Panc1 (cell line): ENCODE measurements at regions not wholly inside any gene's neighbourhood (a gene's known extent, or its start where the extent isn't known, plus 50 kb on each side); places are given as distances from the start of the nearest gene placed in this dataset.

Experiments
- CTCF ChIP-seq: fragments of 450-650 bp; IDR thresholded peaks from 2 replicates; pipeline ENCODE4 v1.5.1; 2017; ENCODE audit warnings: mild to moderate bottlenecking
- POLR2AphosphoS5 ChIP-seq: IDR thresholded peaks from 2 replicates; pipeline ENCODE4 v1.6.1; 2012; ENCODE audit warnings: mild to moderate bottlenecking, low read depth, low read length, moderate library complexity
- SIN3A ChIP-seq: IDR thresholded peaks from 2 replicates; pipeline ENCODE4 v1.6.1; 2012; ENCODE audit warnings: low read depth, mild to moderate bottlenecking, low read length, moderate library complexity, borderline replicate concordance; ENCODE audit not compliant: insufficient read depth
- TCF7L2 ChIP-seq: IDR thresholded peaks from 2 replicates; pipeline ENCODE4 v1.6.1; 2011; ENCODE audit warnings: mild to moderate bottlenecking, low read depth, low read length, inconsistent platforms
- TF ChIP-seq, protein P1 (sequence below), 2 experiments: IDR thresholded peaks; 2 replicates each; pipeline ENCODE4 v1.6.1; 2011 to 2012; ENCODE audit warnings: low read depth in 2 of 2, control low read depth in 1 of 2, low read length in 1 of 2, mild to moderate bottlenecking in 1 of 2, moderate library complexity in 1 of 2; ENCODE audit not compliant: insufficient read depth in 1 of 2

DNA sequence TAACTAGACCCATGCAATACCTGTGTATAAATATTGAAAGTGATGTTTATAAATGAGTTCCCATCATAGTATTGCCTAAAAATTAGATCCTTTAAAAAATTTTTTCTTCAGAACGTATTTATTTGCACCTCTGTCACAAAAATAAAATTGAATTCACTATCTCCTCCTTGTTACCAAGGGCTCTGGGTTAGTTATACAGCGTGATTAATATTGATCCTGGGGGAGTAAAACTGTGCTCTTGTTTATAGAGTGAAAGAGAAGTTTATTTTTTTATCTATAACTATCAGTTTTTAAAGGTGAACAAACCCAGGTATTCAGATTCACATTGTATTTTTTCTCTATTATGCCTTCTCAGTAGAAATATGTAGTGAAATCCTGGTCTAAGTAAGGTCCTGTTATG, 458.5 kb downstream of the CPS1 start:
- TF ChIP-seq CTCF (no peak), POLR2AphosphoS5 (no peak), SIN3A (no peak), TCF7L2 (no peak)
- TF ChIP-seq, protein P1, sequence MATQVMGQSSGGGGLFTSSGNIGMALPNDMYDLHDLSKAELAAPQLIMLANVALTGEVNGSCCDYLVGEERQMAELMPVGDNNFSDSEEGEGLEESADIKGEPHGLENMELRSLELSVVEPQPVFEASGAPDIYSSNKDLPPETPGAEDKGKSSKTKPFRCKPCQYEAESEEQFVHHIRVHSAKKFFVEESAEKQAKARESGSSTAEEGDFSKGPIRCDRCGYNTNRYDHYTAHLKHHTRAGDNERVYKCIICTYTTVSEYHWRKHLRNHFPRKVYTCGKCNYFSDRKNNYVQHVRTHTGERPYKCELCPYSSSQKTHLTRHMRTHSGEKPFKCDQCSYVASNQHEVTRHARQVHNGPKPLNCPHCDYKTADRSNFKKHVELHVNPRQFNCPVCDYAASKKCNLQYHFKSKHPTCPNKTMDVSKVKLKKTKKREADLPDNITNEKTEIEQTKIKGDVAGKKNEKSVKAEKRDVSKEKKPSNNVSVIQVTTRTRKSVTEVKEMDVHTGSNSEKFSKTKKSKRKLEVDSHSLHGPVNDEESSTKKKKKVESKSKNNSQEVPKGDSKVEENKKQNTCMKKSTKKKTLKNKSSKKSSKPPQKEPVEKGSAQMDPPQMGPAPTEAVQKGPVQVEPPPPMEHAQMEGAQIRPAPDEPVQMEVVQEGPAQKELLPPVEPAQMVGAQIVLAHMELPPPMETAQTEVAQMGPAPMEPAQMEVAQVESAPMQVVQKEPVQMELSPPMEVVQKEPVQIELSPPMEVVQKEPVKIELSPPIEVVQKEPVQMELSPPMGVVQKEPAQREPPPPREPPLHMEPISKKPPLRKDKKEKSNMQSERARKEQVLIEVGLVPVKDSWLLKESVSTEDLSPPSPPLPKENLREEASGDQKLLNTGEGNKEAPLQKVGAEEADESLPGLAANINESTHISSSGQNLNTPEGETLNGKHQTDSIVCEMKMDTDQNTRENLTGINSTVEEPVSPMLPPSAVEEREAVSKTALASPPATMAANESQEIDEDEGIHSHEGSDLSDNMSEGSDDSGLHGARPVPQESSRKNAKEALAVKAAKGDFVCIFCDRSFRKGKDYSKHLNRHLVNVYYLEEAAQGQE (IDR thresholded peaks at IDR 0.05; ENCODE audit: insufficient read depth in 1 of 2, low read depth in 2 of 2, low read length in 1 of 2) = no peak
